HFFc6 (cell line): ENCODE measurements at regions not wholly inside any gene's neighbourhood (a gene's known extent, or its start where the extent isn't known, plus 50 kb on each side); places are given as distances from the start of the nearest gene placed in this dataset.

Source experiments
- DNase-seq: peaks from one replicate; pipeline ENCODE4 v3.0.0-alpha.2; 2018
- H3K27ac Mint-ChIP-seq: 2 replicates; pipeline ENCODE4 v1.8.0; 2020; ENCODE audit warnings: mild to moderate bottlenecking, mixed read lengths
- H3K27me3 Mint-ChIP-seq: 2 replicates; pipeline ENCODE4 v1.8.0; 2021; ENCODE audit warnings: mild to moderate bottlenecking, moderate library complexity, mixed read lengths; ENCODE audit not compliant: insufficient read depth
- H3K36me3 Mint-ChIP-seq: 2 replicates; pipeline ENCODE4 v1.8.0; 2021; ENCODE audit warnings: low read depth, mixed read lengths
- H3K4me1 Mint-ChIP-seq: 2 replicates; pipeline ENCODE4 v1.8.0; 2020; ENCODE audit warnings: low read depth, mixed read lengths
- H3K4me3 Mint-ChIP-seq: 2 replicates; pipeline ENCODE4 v1.8.0; 2020; ENCODE audit warnings: mild to moderate bottlenecking, moderate library complexity, mixed read lengths
- H3K9me3 Mint-ChIP-seq: 2 replicates; pipeline ENCODE4 v1.8.0; 2020; ENCODE audit warnings: mild to moderate bottlenecking, mixed read lengths
- TF ChIP-seq, protein P1 (sequence below): fragments of 200-600 bp; sonication (generic); IDR thresholded peaks from 2 replicates; pipeline ENCODE4 v1.5.0; 2021; ENCODE audit warnings: antibody characterized with exemption, mild to moderate bottlenecking

GRCh38 chr1:113326976-113327375 is 63.3 kb upstream of the MAGI3 start:
- Mint-ChIP-seq H3K36me3 (no peaks in the 10 kb centered on the region), H3K9me3 (no peaks in the 10 kb centered on the region), H3K27me3 (peaks cover 10% of the 10 kb centered on the region), H3K27ac (no peak overlapping the region), H3K4me3 (no peak overlapping the region), H3K4me1 (peaks cover 7% of the 10 kb centered on the region)
- no peak for DNase-seq
- TF ChIP-seq, protein P1, sequence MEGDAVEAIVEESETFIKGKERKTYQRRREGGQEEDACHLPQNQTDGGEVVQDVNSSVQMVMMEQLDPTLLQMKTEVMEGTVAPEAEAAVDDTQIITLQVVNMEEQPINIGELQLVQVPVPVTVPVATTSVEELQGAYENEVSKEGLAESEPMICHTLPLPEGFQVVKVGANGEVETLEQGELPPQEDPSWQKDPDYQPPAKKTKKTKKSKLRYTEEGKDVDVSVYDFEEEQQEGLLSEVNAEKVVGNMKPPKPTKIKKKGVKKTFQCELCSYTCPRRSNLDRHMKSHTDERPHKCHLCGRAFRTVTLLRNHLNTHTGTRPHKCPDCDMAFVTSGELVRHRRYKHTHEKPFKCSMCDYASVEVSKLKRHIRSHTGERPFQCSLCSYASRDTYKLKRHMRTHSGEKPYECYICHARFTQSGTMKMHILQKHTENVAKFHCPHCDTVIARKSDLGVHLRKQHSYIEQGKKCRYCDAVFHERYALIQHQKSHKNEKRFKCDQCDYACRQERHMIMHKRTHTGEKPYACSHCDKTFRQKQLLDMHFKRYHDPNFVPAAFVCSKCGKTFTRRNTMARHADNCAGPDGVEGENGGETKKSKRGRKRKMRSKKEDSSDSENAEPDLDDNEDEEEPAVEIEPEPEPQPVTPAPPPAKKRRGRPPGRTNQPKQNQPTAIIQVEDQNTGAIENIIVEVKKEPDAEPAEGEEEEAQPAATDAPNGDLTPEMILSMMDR, result no peak

- no peak for DNase-seq
- H3K27ac Mint-ChIP-seq, result no peak overlapping the region
- TF ChIP-seq, protein P1, result no peak
- no peaks in the 10 kb centered on the region for H3K4me1 Mint-ChIP-seq
- no peaks in the 10 kb centered on the region for H3K9me3 Mint-ChIP-seq
- no peak overlapping the region for H3K4me3 Mint-ChIP-seq
- peaks cover 16% of the 10 kb centered on the region; the same call in 1 of the 2 replicates for H3K27me3 Mint-ChIP-seq
- no peaks in the 10 kb centered on the region for H3K36me3 Mint-ChIP-seq
Observed at GRCh38 chr1:113333056-113333455, 57.3 kb upstream of the MAGI3 start.

DNA sequence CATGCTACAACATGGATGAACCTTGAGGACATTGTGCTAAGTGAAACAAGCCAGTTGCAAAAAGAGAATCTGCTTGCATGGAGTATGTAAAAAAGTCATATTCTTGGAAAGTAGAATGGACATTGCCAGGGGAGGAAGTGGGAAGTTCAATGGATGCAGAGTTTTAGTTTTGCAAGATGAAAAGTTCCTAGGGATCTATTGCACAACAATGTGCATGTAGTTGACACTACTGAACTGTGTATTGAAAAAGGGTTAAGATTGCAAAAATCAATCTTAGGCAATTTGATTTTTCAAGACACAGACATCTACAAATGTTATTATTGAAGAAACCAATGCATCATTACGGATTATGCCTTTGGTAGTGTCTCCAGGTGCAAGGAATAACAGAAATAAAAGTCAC is 50.3 kb upstream of the MAGI3 start:
- no peak overlapping the region for H3K4me3 Mint-ChIP-seq
- DNase-seq, result no peak
- H3K4me1 Mint-ChIP-seq, result no peaks in the 10 kb centered on the region
- H3K36me3 Mint-ChIP-seq, result no peaks in the 10 kb centered on the region
- no peak overlapping the region for H3K27ac Mint-ChIP-seq
- H3K27me3 Mint-ChIP-seq, result peaks cover 18% of the 10 kb centered on the region; the same call in 1 of the 2 replicates
- TF ChIP-seq, protein P1, result no peak
- no peaks in the 10 kb centered on the region for H3K9me3 Mint-ChIP-seq
